ENCODE measurements at regions not wholly inside any gene's neighbourhood (a gene's known extent, or its start where the extent isn't known, plus 50 kb on each side); places are given as distances from the start of the nearest gene placed in this dataset.

DNA sequence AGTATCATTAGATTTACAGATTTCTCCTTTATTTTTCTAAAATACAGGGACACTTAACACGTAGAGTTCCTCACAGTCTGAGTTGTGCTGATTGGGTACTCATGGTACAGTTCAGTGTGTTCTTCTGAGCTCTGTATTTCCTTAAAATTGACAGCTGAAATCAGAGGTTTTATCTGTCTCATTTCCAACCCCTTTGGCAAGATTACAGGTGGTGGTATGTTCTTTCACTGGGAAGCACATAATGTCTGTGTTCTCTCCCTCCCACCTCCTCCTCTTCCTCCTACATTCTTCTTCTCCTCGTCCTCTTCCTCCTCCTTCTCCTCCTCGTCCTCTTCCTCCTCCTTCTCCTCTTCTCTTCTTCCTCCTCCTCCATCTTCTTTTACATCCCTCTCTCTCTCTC lies 99.5 kb upstream of the EEPD1 start (continued):
- TF ChIP-seq, protein P1, sequence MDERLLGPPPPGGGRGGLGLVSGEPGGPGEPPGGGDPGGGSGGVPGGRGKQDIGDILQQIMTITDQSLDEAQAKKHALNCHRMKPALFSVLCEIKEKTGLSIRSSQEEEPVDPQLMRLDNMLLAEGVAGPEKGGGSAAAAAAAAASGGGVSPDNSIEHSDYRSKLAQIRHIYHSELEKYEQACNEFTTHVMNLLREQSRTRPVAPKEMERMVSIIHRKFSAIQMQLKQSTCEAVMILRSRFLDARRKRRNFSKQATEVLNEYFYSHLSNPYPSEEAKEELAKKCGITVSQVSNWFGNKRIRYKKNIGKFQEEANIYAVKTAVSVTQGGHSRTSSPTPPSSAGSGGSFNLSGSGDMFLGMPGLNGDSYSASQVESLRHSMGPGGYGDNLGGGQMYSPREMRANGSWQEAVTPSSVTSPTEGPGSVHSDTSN (CRISPR knock-in tag; IDR thresholded peaks at IDR 0.05; ENCODE audit: low read depth), result no peak
- TF ChIP-seq, protein P1 (tag; conservative IDR thresholded peaks at IDR 0.05; ENCODE audit: low read depth), result no peak
- no peak for TF ChIP-seq FIP1L1 (IDR thresholded peaks at IDR 0.05; ENCODE audit: low read depth, low read length, poor library complexity, severe bottlenecking)

DNA sequence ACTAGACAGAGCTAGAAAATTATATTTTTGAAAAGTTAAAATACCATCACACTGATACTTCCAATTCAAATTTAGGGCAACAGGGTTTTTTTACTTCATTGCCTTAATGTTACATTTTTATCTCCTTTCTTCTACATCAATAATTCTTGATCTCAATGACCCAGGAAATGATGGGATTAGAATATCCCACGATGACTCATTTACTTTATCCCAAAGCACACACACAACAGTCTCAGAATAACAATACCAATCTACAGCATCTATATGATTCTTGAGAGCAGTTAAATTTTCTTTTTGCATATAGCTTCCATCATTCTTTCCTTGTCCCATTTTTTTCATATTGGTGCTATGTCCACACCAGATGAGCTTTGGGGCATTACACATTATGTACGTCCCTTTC lies 98.4 kb upstream of the EEPD1 start:
- no TSS peak for BruUV-seq (replicated peaks)
- Histone ChIP-seq H3K4me3 (no peak overlapping the region), H3K9me1 (ENCODE audit: control insufficient read depth, insufficient read depth, low read length) (no peaks in the 10 kb centered on the region), H3K9ac (ENCODE audit: insufficient read depth in 1 of 2, low read depth in 2 of 2, low read length in 2 of 2) (no peak overlapping the region), H3K36me3 (ENCODE audit: control insufficient read depth, insufficient read depth, low read length) (no peaks in the 10 kb centered on the region), H3K27ac (ENCODE audit: extremely low read depth, low read depth, low read length) (no peak overlapping the region), H3K4me1 (replicated peaks in 1 of 2; ENCODE audit: control insufficient read depth in 2 of 2, insufficient read depth in 2 of 2, low read length in 2 of 2) (no peaks in the 10 kb centered on the region), H3K27me3 (ENCODE audit: control insufficient read depth in 2 of 2, insufficient read depth in 2 of 2, low read length in 2 of 2) (peaks cover 8 to 33% of the 10 kb centered on the region in 2 experiments; a peak in 3 of 5 replicates), H4K20me1 (replicated peaks; ENCODE audit: control insufficient read depth, insufficient read depth, low read length) (no peaks in the 10 kb centered on the region), H3K9me3 (replicated peaks; ENCODE audit: control insufficient read depth, insufficient read depth, low read depth, low read length) (no peaks in the 10 kb centered on the region), H3K4me2 (ENCODE audit: insufficient read depth, low read length) (no peak overlapping the region), H2AFZ (ENCODE audit: low read depth, low read length) (no peak overlapping the region), H3K79me2 (ENCODE audit: control insufficient read depth, insufficient read depth, low read length) (no peaks in the 10 kb centered on the region)
- intact Hi-C loops (cut with micrococcal nuclease), result no loop called here
- POLR2A ChIA-PET, result interaction anchor here (0.6 to 1.4 kb wide), 2 partner anchors 11 to 144 kb away, joined by 3 read pairs; no protein-coding TSS in a partner anchor
- no peak for DNase-seq (ENCODE audit: extremely low read depth in 1 of 4, low spot score in 3 of 4)
- no peak for ATAC-seq
- WGBS (ENCODE audit: insufficient coverage, low coverage, missing lambda C conversion rate), result 0% methylated on average over 2 of the region's 2 CpGs
- TF ChIP-seq, protein P2, sequence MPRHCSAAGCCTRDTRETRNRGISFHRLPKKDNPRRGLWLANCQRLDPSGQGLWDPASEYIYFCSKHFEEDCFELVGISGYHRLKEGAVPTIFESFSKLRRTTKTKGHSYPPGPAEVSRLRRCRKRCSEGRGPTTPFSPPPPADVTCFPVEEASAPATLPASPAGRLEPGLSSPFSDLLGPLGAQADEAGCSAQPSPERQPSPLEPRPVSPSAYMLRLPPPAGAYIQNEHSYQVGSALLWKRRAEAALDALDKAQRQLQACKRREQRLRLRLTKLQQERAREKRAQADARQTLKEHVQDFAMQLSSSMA (CRISPR knock-in tag; IDR thresholded peaks at IDR 0.05), result no peak
- in situ Hi-C loops (cut with MboI), result no loop called here
- CTCF ChIA-PET (ENCODE audit: low intra/inter-chr PET ratio), result no interaction called here
- FAIRE-seq, result no peak
